ENCODE measurements at regions not wholly inside any gene's neighbourhood (a gene's known extent, or its start where the extent isn't known, plus 50 kb on each side); places are given as distances from the start of the nearest gene placed in this dataset.

GRCh38 chr6:113208726-113209125 lies 648.4 kb upstream of the MARCKS start:
- no peak overlapping the region for H3K27ac ChIP-seq
- WGBS (ENCODE audit: missing lambda C conversion rate), result 84% methylated on average over 2 of the region's 2 CpGs
- H3K9me3 ChIP-seq, result no peaks in the 10 kb centered on the region
- CTCF ChIA-PET, result no interaction called here
- TF ChIP-seq HOXA7 (CRISPR knock-in tag; IDR thresholded peaks at IDR 0.05), result no peak
- TF ChIP-seq ZFP36 (IDR thresholded peaks at IDR 0.05; ENCODE audit: borderline replicate concordance, partially characterized antibody), result no peak
- no peak for TF ChIP-seq REST (IDR thresholded peaks at IDR 0.05)
- no peak for TF ChIP-seq PBX3 (IDR thresholded peaks at IDR 0.05)
- TF ChIP-seq RCOR1 (IDR thresholded peaks at IDR 0.05; ENCODE audit: low read depth, low read length), result no peak
- TF ChIP-seq ELK1 (IDR thresholded peaks at IDR 0.05; ENCODE audit: low read depth, low read length), result no peak
- TF ChIP-seq USF2 (IDR thresholded peaks at IDR 0.05), result no peak
- TF ChIP-seq SMC3 (IDR thresholded peaks at IDR 0.05), result no peak
- no peak for TF ChIP-seq HOXB5 (CRISPR knock-in tag; IDR thresholded peaks at IDR 0.05)
- no peak for TF ChIP-seq ESRRA (IDR thresholded peaks at IDR 0.05; ENCODE audit: borderline replicate concordance, low read length)
- TF ChIP-seq CTCF (IDR thresholded peaks at IDR 0.05), result no peak
- no peak for TF ChIP-seq HMGXB4 (CRISPR knock-in tag; IDR thresholded peaks at IDR 0.05; ENCODE audit: borderline replicate concordance)
- TF ChIP-seq EHF (CRISPR knock-in tag; IDR thresholded peaks at IDR 0.05), result no peak
- no peak for TF ChIP-seq BCL3 (IDR thresholded peaks at IDR 0.05)
- TF ChIP-seq PHF8 (IDR thresholded peaks at IDR 0.05; ENCODE audit: borderline replicate concordance, low read depth), result no peak
- TF ChIP-seq CHD4 (IDR thresholded peaks at IDR 0.05; ENCODE audit: borderline replicate concordance), result no peak
- no peak for TF ChIP-seq EHMT2 (IDR thresholded peaks at IDR 0.05; ENCODE audit: low read depth)
- TF ChIP-seq POLR2AphosphoS2 (conservative IDR thresholded peaks at IDR 0.05; ENCODE audit: low read length), result no peak
- no peak for TF ChIP-seq NPAS2 (CRISPR knock-in tag; IDR thresholded peaks at IDR 0.05; ENCODE audit: borderline replicate concordance)
- TF ChIP-seq JUNB (IDR thresholded peaks at IDR 0.05), result no peak
- H3K4me3 ChIP-seq, result no peak overlapping the region
- 0 out of 3 replicates have a peak overlapping the region, but pooled peaks have one; percentile 21 for H3K4me2 ChIP-seq
- no peak for FAIRE-seq
- H3K4me1 ChIP-seq, result no peaks in the 10 kb centered on the region
- POLR2A ChIA-PET, result no interaction called here
- ATAC-seq, result no peak
- no peak for DNase-seq (ENCODE audit: low read depth in 1 of 2, low spot score in 1 of 2)

Data from A549 (cell line).